Hepatocyte (in vitro differentiated cells): ENCODE measurements at regions not wholly inside any gene's neighbourhood (a gene's known extent, or its start where the extent isn't known, plus 50 kb on each side); places are given as distances from the start of the nearest gene placed in this dataset.

Experiments
- DNase-seq: peaks from one replicate; pipeline ENCODE4 v3.0.0-alpha.2; 2016; ENCODE audit warnings: low spot score
- H2AFZ ChIP-seq: fragments of 200-600 bp; sonication (generic); 2 replicates; pipeline ENCODE4 v1.6.0; 2016; ENCODE audit warnings: antibody characterized with exemption, mild to moderate bottlenecking
- H3K27ac ChIP-seq: fragments of 200-600 bp; sonication (generic); 2 replicates; pipeline ENCODE4 v1.5.1; 2016; ENCODE audit warnings: mild to moderate bottlenecking
- H3K27me3 ChIP-seq: fragments of 200-600 bp; sonication (generic); 2 replicates; pipeline ENCODE4 v1.6.1; 2016
- H3K36me3 ChIP-seq: fragments of 200-600 bp; sonication (generic); replicated peaks from 2 replicates; pipeline ENCODE4 v1.5.1; 2016; ENCODE audit warnings: low read depth; ENCODE audit not compliant: insufficient read depth
- H3K4me1 ChIP-seq: fragments of 200-600 bp; sonication (generic); 2 replicates; pipeline ENCODE4 v1.5.1; 2016; ENCODE audit warnings: mild to moderate bottlenecking, moderate library complexity; ENCODE audit not compliant: insufficient read depth
- H3K4me2 ChIP-seq: fragments of 200-600 bp; sonication (generic); 2 replicates; pipeline ENCODE4 v1.6.0; 2016
- H3K4me3 ChIP-seq: fragments of 200-600 bp; sonication (generic); 2 replicates; pipeline ENCODE4 v1.5.1; 2016; ENCODE audit warnings: mild to moderate bottlenecking
- H3K79me2 ChIP-seq: fragments of 200-600 bp; sonication (generic); 2 replicates; pipeline ENCODE4 v1.6.0; 2017; ENCODE audit warnings: mild to moderate bottlenecking
- H3K9me2 ChIP-seq: fragments of 200-600 bp; sonication (generic); replicated peaks from 2 replicates; pipeline ENCODE4 v1.6.0; 2017; ENCODE audit warnings: mild to moderate bottlenecking; ENCODE audit not compliant: insufficient read depth
- H3K9me3 ChIP-seq: fragments of 200-600 bp; sonication (generic); 2 replicates; pipeline ENCODE4 v1.5.1; 2016; ENCODE audit warnings: low read depth, mild to moderate bottlenecking
- H4K20me1 ChIP-seq: fragments of 200-600 bp; sonication (generic); 2 replicates; pipeline ENCODE4 v1.6.0; 2016; ENCODE audit warnings: mild to moderate bottlenecking; ENCODE audit not compliant: insufficient read depth, poor library complexity, severe bottlenecking
- EZH2 ChIP-seq: fragments of 200-600 bp; sonication (generic); IDR thresholded peaks from 2 replicates; pipeline ENCODE4 v1.6.1; 2016; ENCODE audit warnings: antibody characterized with exemption, mild to moderate bottlenecking, borderline replicate concordance
- EZH2phosphoT487 ChIP-seq: fragments of 200-600 bp; sonication (generic); IDR thresholded peaks from one replicate; pipeline ENCODE4 v1.6.1; 2018; ENCODE audit warnings: antibody characterized with exemption, mild to moderate bottlenecking, low read depth, moderate library complexity; ENCODE audit not compliant: unreplicated experiment, severe bottlenecking
- WGBS: methylation state at CpG from one replicate; pipeline ENCODE4 v1.1.6; 2016; ENCODE audit warnings: low lambda C conversion rate; ENCODE audit errors: missing lambda C conversion rate; 5-methylcytosine and 5-hydroxymethylcytosine counted together
- TF ChIP-seq, protein P1 (sequence below): fragments of 200-600 bp; sonication (generic); IDR thresholded peaks from 2 replicates; pipeline ENCODE4 v1.5.1; 2016; ENCODE audit warnings: antibody characterized with exemption, mild to moderate bottlenecking; ENCODE audit not compliant: poor library complexity

DNA sequence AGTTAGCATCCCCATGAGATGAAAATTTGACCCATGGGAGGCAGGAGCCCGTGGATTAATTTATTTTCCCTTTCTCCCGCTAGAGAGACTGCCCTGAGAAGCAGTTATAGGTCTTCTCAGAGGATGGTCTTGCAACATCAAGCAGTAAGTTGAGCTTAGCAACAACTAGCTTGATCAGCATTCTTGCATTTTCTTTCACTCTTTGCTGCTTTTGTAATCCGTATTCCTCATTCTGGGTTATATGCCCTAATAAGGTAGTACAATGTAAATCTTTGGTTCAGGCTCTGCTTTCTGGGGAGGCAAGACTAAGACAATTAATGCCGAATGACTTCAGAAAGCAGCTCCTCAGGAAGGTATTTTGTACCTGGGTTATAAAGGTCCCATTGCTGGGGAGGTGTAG is 146.8 kb downstream of the FZD1 start:
- Histone ChIP-seq H3K9me3 (no peaks in the 10 kb centered on the region), H3K9me2 (no peaks in the 10 kb centered on the region), H3K4me2 (no peak overlapping the region), H3K4me1 (no peaks in the 10 kb centered on the region), H3K36me3 (no peaks in the 10 kb centered on the region), H4K20me1 (no peaks in the 10 kb centered on the region), H2AFZ (no peak overlapping the region), H3K79me2 (no peaks in the 10 kb centered on the region), H3K27me3 (no peaks in the 10 kb centered on the region), H3K27ac (no peak overlapping the region), H3K4me3 (no peak overlapping the region)
- DNase-seq = no peak
- no peak for TF ChIP-seq EZH2phosphoT487
- no peak for TF ChIP-seq EZH2
- TF ChIP-seq, protein P1, sequence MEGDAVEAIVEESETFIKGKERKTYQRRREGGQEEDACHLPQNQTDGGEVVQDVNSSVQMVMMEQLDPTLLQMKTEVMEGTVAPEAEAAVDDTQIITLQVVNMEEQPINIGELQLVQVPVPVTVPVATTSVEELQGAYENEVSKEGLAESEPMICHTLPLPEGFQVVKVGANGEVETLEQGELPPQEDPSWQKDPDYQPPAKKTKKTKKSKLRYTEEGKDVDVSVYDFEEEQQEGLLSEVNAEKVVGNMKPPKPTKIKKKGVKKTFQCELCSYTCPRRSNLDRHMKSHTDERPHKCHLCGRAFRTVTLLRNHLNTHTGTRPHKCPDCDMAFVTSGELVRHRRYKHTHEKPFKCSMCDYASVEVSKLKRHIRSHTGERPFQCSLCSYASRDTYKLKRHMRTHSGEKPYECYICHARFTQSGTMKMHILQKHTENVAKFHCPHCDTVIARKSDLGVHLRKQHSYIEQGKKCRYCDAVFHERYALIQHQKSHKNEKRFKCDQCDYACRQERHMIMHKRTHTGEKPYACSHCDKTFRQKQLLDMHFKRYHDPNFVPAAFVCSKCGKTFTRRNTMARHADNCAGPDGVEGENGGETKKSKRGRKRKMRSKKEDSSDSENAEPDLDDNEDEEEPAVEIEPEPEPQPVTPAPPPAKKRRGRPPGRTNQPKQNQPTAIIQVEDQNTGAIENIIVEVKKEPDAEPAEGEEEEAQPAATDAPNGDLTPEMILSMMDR = no peak
- WGBS = 60% methylated on average over 4 of the region's 4 CpGs

DNA sequence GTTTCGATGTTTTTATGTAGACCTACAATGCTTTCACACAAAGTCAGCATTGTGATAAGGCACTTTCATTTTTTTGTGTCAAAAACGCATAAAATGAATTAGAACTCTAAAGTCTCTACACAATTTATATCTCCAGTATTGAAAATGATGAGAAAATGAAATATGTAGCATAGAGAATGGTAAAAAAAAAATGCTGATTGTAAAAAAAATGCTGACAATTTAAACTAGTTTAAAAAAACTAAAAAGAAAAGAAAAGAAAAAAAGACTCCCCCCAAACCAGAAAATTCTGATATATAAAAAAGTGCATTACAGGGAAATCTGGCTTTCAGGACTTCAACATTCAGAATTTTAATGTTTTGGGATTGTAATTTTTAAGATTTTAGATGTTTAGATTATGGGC is 148.1 kb downstream of the FZD1 start:
- 48% methylated on average over 2 of the region's 2 CpGs for WGBS
- Histone ChIP-seq H3K4me3 (no peak overlapping the region), H4K20me1 (no peaks in the 10 kb centered on the region), H3K27me3 (no peaks in the 10 kb centered on the region), H2AFZ (no peak overlapping the region), H3K9me2 (no peaks in the 10 kb centered on the region), H3K36me3 (no peaks in the 10 kb centered on the region), H3K27ac (no peak overlapping the region), H3K9me3 (no peaks in the 10 kb centered on the region), H3K4me1 (no peaks in the 10 kb centered on the region), H3K79me2 (no peaks in the 10 kb centered on the region), H3K4me2 (no peak overlapping the region)
- no peak for DNase-seq
- TF ChIP-seq EZH2 = no peak
- TF ChIP-seq, protein P1 = no peak
- TF ChIP-seq EZH2phosphoT487 = no peak

DNA sequence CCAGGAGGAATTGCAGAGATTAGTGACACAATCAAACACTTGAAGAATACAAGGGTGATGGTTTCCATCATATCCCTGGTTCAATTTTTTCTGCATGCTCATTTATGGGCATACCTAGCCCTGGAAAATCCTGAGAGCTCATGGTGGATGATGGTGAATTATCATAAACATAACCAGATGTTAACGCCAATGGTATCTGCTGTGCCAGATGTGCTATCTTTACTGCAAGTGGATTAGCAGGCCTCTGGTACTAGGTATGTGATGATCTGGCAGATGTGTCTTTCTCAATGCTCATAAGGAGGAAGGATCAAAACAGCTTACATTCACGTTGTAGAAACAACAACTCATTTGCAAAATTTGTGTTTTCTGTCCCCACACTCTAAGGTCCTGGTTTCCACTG is 150.5 kb downstream of the FZD1 start:
- Histone ChIP-seq H3K4me2 (no peak overlapping the region), H3K4me1 (no peaks in the 10 kb centered on the region), H3K27ac (no peak overlapping the region), H4K20me1 (no peaks in the 10 kb centered on the region), H3K9me3 (no peaks in the 10 kb centered on the region), H3K4me3 (no peak overlapping the region), H3K27me3 (no peaks in the 10 kb centered on the region), H3K9me2 (no peaks in the 10 kb centered on the region), H3K79me2 (no peaks in the 10 kb centered on the region), H2AFZ (no peak overlapping the region), H3K36me3 (no peaks in the 10 kb centered on the region)
- 56% methylated on average over 2 of the region's 2 CpGs for WGBS
- DNase-seq = no peak
- TF ChIP-seq EZH2 (no peak), EZH2phosphoT487 (no peak)
- TF ChIP-seq, protein P1 = no peak

DNA sequence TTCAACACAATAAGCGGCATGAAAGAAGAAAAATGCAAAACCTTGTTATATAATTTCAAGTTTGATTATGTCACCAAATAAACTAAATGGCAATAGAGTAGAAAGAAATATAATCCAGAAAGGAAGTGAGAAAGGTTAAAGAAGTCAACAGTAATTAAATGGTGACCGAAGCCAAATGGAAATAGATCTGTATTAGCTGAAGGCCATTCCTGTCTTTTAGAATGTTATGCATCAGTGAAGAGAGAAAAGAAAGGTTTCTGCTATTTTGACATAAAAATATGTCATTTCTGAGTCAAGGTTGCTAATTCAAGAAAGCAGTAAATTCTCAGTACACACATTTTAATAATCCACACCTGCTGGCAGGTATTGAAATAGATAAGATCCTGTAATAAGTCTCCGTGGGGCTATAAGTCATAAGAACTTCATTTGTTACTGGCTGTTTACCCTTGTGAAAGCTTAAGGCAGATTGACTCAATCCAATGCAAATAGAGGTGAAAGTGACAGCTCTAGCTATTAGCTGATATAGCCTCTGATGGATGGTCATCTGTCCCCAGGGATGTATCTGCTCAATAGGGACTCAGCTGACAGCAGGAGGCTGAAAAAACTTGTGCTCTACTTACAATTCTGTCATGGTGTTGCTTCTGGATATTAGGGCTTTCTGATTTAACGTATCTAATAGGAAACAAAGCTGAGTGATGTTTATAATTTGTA is 152.1 kb downstream of the FZD1 start:
- WGBS = 78% methylated on average over 4 of the region's 4 CpGs
- TF ChIP-seq, protein P1 = no peak
- TF ChIP-seq EZH2 = no peak
- no peak for TF ChIP-seq EZH2phosphoT487

More for the DNA sequence above, 152.1 kb downstream of the FZD1 start:
- H3K27me3 ChIP-seq = no peaks in the 10 kb centered on the region
- no peaks in the 10 kb centered on the region for H3K36me3 ChIP-seq
- no peaks in the 10 kb centered on the region for H3K9me2 ChIP-seq
- DNase-seq = no peak
- no peak overlapping the region for H3K4me2 ChIP-seq
- no peak overlapping the region for H3K27ac ChIP-seq
- H3K4me3 ChIP-seq = no peak overlapping the region
- no peaks in the 10 kb centered on the region for H3K4me1 ChIP-seq
- H2AFZ ChIP-seq = no peak overlapping the region
- H3K9me3 ChIP-seq = no peaks in the 10 kb centered on the region
- no peaks in the 10 kb centered on the region for H3K79me2 ChIP-seq
- H4K20me1 ChIP-seq = no peaks in the 10 kb centered on the region
